ENCODE measurements at regions not wholly inside any gene's neighbourhood (a gene's known extent, or its start where the extent isn't known, plus 50 kb on each side); places are given as distances from the start of the nearest gene placed in this dataset.

GRCh38 chr5:167036585-167036984 is 1254.9 kb upstream of the WWC1 start:
- POLR2A ChIA-PET: no interaction called here
- Mint-ChIP-seq H3K36me3 (ENCODE audit: insufficient read depth, unreplicated experiment) (no peaks in the 10 kb centered on the region), H3K9me3 (ENCODE audit: unreplicated experiment) (no peaks in the 10 kb centered on the region), H3K4me1 (ENCODE audit: insufficient read depth, unreplicated experiment) (no peaks in the 10 kb centered on the region), H3K4me3 (ENCODE audit: unreplicated experiment) (no peak overlapping the region), H3K27me3 (ENCODE audit: insufficient read depth, unreplicated experiment) (no peaks in the 10 kb centered on the region), H3K27ac (ENCODE audit: low read depth, unreplicated experiment) (no peak overlapping the region)
- intact Hi-C loops (cut with micrococcal nuclease): no loop called here
- TF ChIP-seq CTCF (IDR thresholded peaks at IDR 0.05; ENCODE audit: unreplicated experiment): no peak
- CTCF ChIA-PET: no interaction called here
- no TSS peak for BruUV-seq (replicated peaks)
- DNase-seq (ENCODE audit: unreplicated experiment): no peak

- TF ChIP-seq CTCF (IDR thresholded peaks at IDR 0.05; ENCODE audit: unreplicated experiment): peak; percentile 85
- ChIA-PET CTCF (interaction anchor here (0.5 to 3.2 kb wide), 33 partner anchors 8 to 1419 kb away, joined by 3 to 29 read pairs (median 4); no protein-coding TSS in a partner anchor), POLR2A (interaction anchor here (0.6 to 1.2 kb wide), 3 partner anchors 10 to 981 kb away, joined by 3 to 4 read pairs (median 4); no protein-coding TSS in a partner anchor)
- BruUV-seq (replicated peaks): no TSS peak
- Mint-ChIP-seq H3K9me3 (ENCODE audit: unreplicated experiment) (no peaks in the 10 kb centered on the region), H3K27ac (ENCODE audit: low read depth, unreplicated experiment) (peak overlapping the region; percentile 14), H3K4me3 (ENCODE audit: unreplicated experiment) (no peak overlapping the region), H3K4me1 (ENCODE audit: insufficient read depth, unreplicated experiment) (peaks cover 20% of the 10 kb centered on the region), H3K36me3 (ENCODE audit: insufficient read depth, unreplicated experiment) (no peaks in the 10 kb centered on the region), H3K27me3 (ENCODE audit: insufficient read depth, unreplicated experiment) (no peaks in the 10 kb centered on the region)
- peak; percentile 85 for DNase-seq (ENCODE audit: unreplicated experiment)
- intact Hi-C loops (cut with micrococcal nuclease): loop anchor here (5.0 to 10.0 kb wide), 4 partner anchors 142 to 1414 kb away; no protein-coding TSS in a partner anchor
Observed at GRCh38 chr5:167049043-167049663, 1242.3 kb upstream of the WWC1 start.

- ChIA-PET POLR2A (interaction anchor here (0.6 to 1.4 kb wide), 7 partner anchors 11 to 981 kb away, joined by 3 to 4 read pairs (median 3); no protein-coding TSS in a partner anchor), CTCF (interaction anchor here (0.6 to 3.2 kb wide), 26 partner anchors 9 to 1420 kb away, joined by 3 to 29 read pairs (median 5); partner anchors contain the start of gene TENM2)
- peak overlapping the region; percentile 14 for H3K27ac Mint-ChIP-seq (ENCODE audit: low read depth, unreplicated experiment)
- H3K27me3 Mint-ChIP-seq (ENCODE audit: insufficient read depth, unreplicated experiment): no peaks in the 10 kb centered on the region
- no peaks in the 10 kb centered on the region for H3K36me3 Mint-ChIP-seq (ENCODE audit: insufficient read depth, unreplicated experiment)
- peaks cover 20% of the 10 kb centered on the region for H3K4me1 Mint-ChIP-seq (ENCODE audit: insufficient read depth, unreplicated experiment)
- no peaks in the 10 kb centered on the region for H3K9me3 Mint-ChIP-seq (ENCODE audit: unreplicated experiment)
- TF ChIP-seq CTCF (IDR thresholded peaks at IDR 0.05; ENCODE audit: unreplicated experiment): no peak
- intact Hi-C loops (cut with micrococcal nuclease): loop anchor here (5.0 to 10.0 kb wide), 4 partner anchors 143 to 1415 kb away; no protein-coding TSS in a partner anchor
- peak; percentile 69 for DNase-seq (ENCODE audit: unreplicated experiment)
- BruUV-seq (replicated peaks): no TSS peak
- H3K4me3 Mint-ChIP-seq (ENCODE audit: unreplicated experiment): no peak overlapping the region
Observed at GRCh38 chr5:167049771-167050567, 1241.5 kb upstream of the WWC1 start.

All from MCF 10A (cell line).